ENCODE measurements at regions not wholly inside any gene's neighbourhood (a gene's known extent, or its start where the extent isn't known, plus 50 kb on each side); places are given as distances from the start of the nearest gene placed in this dataset.

DNA sequence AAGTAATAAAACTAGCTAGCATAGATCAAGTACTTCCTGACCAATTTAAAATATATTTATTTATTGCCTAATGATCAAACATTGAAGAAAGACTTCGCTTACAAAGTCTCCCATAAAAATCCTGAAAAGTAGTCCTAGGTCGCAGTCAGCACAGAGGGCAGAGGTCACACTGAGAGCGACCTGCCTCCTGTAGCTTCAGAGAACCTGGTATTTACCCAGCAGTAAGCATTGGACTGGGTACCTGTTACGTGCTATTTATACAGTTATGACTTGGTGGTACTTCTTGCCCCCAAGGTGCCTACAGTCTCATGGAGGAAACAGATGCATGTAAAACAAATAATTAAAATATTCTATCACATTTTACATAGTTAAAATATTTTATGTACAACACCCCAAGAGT is 274.1 kb upstream of the G2E3 start:
- Histone ChIP-seq H3K9ac (no peak overlapping the region), H3K4me1 (peaks cover 5% of the 10 kb centered on the region), H3K27ac (no peak overlapping the region), H3K9me3 (ENCODE audit: control insufficient read depth, low read length) (no peaks in the 10 kb centered on the region), H3K4me3 (ENCODE audit: low read depth, low read length) (no peak overlapping the region), H2AFZ (no peak overlapping the region), H3K79me2 (no peaks in the 10 kb centered on the region), H3K36me3 (ENCODE audit: control insufficient read depth, insufficient read depth, low read length) (no peaks in the 10 kb centered on the region), H3K27me3 (ENCODE audit: control insufficient read depth, insufficient read depth, low read length) (no peaks in the 10 kb centered on the region), H3K4me2 (ENCODE audit: low read length) (no peak overlapping the region)
- TF ChIP-seq, protein P1, sequence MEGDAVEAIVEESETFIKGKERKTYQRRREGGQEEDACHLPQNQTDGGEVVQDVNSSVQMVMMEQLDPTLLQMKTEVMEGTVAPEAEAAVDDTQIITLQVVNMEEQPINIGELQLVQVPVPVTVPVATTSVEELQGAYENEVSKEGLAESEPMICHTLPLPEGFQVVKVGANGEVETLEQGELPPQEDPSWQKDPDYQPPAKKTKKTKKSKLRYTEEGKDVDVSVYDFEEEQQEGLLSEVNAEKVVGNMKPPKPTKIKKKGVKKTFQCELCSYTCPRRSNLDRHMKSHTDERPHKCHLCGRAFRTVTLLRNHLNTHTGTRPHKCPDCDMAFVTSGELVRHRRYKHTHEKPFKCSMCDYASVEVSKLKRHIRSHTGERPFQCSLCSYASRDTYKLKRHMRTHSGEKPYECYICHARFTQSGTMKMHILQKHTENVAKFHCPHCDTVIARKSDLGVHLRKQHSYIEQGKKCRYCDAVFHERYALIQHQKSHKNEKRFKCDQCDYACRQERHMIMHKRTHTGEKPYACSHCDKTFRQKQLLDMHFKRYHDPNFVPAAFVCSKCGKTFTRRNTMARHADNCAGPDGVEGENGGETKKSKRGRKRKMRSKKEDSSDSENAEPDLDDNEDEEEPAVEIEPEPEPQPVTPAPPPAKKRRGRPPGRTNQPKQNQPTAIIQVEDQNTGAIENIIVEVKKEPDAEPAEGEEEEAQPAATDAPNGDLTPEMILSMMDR (IDR thresholded peaks at IDR 0.05): no peak

DNA sequence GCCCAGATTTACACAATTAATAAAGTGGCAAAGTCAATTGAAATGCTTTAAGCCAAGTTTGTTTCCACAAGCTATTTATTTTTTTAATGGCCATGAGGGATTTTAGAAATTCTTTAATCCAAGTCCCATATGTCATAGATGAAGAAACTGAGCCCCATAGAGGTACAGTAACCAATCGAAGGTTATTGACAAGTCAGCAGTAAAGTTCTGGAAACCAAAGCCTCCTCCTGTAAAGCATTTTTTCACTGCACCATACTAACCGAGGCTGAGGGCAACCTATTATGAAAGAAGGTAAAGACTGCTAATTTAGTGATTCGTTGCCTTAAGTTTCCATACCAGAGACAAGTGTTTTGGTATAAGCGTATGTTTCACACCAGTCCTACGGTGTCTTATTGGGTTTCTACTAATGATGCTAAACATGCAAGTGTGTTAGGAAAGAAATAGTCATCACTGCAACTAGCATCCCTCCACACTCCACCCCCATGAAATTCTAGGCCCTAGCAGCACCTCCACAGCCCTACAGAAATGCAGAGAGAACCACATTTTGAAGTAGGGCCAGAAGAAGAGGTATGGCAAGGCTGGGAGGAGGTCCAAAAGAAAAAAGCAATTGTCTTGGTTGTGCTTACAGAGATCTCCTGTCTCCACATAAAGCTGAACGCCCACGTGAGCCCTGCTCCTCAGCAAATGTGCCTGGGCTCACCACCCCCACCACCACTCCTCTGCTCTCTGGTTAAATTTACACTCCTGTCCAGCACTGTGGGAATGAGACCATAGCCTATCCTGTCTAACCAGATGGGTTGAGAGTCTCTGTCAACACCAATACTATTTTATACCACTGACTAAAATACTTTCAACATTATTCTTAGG is 271.1 kb upstream of the G2E3 start:
- H2AFZ ChIP-seq: no peak overlapping the region
- no peak overlapping the region for H3K4me3 ChIP-seq (ENCODE audit: low read depth, low read length)
- H3K27ac ChIP-seq: no peak overlapping the region
- no peak overlapping the region for H3K4me2 ChIP-seq (ENCODE audit: low read length)
- TF ChIP-seq, protein P1 (IDR thresholded peaks at IDR 0.05): no peak
- no peaks in the 10 kb centered on the region for H3K9me3 ChIP-seq (ENCODE audit: control insufficient read depth, low read length)
- peaks cover 5% of the 10 kb centered on the region for H3K4me1 ChIP-seq
- no peak overlapping the region for H3K9ac ChIP-seq
- no peaks in the 10 kb centered on the region for H3K27me3 ChIP-seq (ENCODE audit: control insufficient read depth, insufficient read depth, low read length)
- no peaks in the 10 kb centered on the region for H3K79me2 ChIP-seq
- no peaks in the 10 kb centered on the region for H3K36me3 ChIP-seq (ENCODE audit: control insufficient read depth, insufficient read depth, low read length)

DNA sequence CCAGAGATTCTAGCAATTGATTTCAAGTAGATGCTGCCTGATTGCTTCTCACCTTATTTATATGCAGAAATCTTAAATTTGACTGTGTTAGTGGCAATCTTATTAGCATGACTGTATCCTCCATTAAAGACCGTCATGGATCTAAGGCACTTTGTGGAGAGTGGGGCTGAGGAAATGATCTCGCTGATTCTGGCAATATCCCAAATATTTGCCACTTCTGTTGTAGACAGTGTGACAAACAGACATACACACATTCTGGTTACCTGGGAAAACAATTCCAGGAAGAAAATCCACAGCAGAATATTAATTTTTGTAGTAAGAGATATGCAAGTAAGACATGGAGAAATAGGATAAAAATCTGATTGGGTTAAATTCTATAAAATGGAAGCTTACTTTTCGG is 269.0 kb upstream of the G2E3 start:
- Histone ChIP-seq H3K27me3 (ENCODE audit: control insufficient read depth, insufficient read depth, low read length) (no peaks in the 10 kb centered on the region), H3K9ac (no peak overlapping the region)

DNA sequence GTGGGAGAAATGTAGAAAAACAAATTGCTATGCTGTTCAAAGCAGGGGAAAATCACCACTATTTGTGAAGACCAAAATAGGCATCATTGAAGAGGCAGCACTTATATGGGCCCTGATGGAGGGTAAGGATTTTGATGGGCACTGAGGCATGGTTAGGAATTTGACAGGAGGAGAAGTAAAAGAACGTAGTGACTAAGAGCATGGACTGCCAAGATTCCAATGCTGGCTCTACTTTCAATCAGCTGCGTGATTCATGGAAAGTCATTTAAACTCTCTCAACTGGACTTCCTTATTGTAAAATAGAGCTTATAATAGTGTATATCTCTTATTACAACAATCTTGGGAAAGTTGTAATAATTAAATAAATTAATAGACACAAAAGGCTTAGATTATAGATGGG is 267.7 kb upstream of the G2E3 start:
- Histone ChIP-seq H3K9ac (no peak overlapping the region), H3K4me1 (peaks cover under 1% of the 10 kb centered on the region), H3K4me3 (ENCODE audit: low read depth, low read length) (no peak overlapping the region), H3K27ac (no peak overlapping the region), H3K9me3 (ENCODE audit: control insufficient read depth, low read length) (no peaks in the 10 kb centered on the region), H3K36me3 (ENCODE audit: control insufficient read depth, insufficient read depth, low read length) (no peaks in the 10 kb centered on the region), H3K27me3 (ENCODE audit: control insufficient read depth, insufficient read depth, low read length) (no peaks in the 10 kb centered on the region), H2AFZ (no peak overlapping the region), H3K4me2 (ENCODE audit: low read length) (no peak overlapping the region), H3K79me2 (no peaks in the 10 kb centered on the region)
- TF ChIP-seq, protein P1 (IDR thresholded peaks at IDR 0.05): no peak

More for the DNA sequence above, 269.0 kb upstream of the G2E3 start:
- H3K27ac ChIP-seq: no peak overlapping the region
- no peak overlapping the region for H2AFZ ChIP-seq
- no peaks in the 10 kb centered on the region for H3K9me3 ChIP-seq (ENCODE audit: control insufficient read depth, low read length)
- H3K79me2 ChIP-seq: no peaks in the 10 kb centered on the region
- no peak overlapping the region for H3K4me2 ChIP-seq (ENCODE audit: low read length)
- TF ChIP-seq, protein P1 (IDR thresholded peaks at IDR 0.05): no peak
- no peak overlapping the region for H3K4me3 ChIP-seq (ENCODE audit: low read depth, low read length)
- H3K36me3 ChIP-seq (ENCODE audit: control insufficient read depth, insufficient read depth, low read length): no peaks in the 10 kb centered on the region
- H3K4me1 ChIP-seq: peaks cover 5% of the 10 kb centered on the region

DNA sequence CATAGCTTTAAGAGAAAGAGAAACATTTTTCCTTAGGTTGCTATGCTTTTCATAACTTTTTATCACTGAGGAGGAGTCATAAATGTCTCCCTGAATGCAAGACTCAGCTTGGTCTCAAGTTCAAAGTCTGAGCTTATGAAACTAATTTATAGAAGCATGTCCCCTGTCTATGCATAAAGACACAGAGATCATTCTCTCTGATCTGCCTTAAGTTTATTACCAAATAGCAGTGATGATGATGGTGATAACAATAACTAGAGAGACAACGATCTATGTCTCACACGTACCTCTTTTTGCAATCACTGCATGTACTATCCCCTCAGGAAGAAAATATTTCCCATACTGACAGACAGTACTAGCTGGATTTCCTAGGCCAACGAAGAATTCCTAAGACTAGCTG is 266.4 kb upstream of the G2E3 start:
- no peaks in the 10 kb centered on the region for H3K4me1 ChIP-seq

More for the DNA sequence above, 266.4 kb upstream of the G2E3 start:
- Histone ChIP-seq H3K79me2 (no peaks in the 10 kb centered on the region), H3K9ac (no peak overlapping the region), H3K36me3 (ENCODE audit: control insufficient read depth, insufficient read depth, low read length) (no peaks in the 10 kb centered on the region), H2AFZ (no peak overlapping the region), H3K9me3 (ENCODE audit: control insufficient read depth, low read length) (no peaks in the 10 kb centered on the region), H3K27ac (no peak overlapping the region), H3K4me3 (ENCODE audit: low read depth, low read length) (no peak overlapping the region), H3K27me3 (ENCODE audit: control insufficient read depth, insufficient read depth, low read length) (no peaks in the 10 kb centered on the region), H3K4me2 (ENCODE audit: low read length) (no peak overlapping the region)
- TF ChIP-seq, protein P1 (IDR thresholded peaks at IDR 0.05): no peak
